Uterus (tissue), 2 donors: ENCODE measurements at regions not wholly inside any gene's neighbourhood (a gene's known extent, or its start where the extent isn't known, plus 50 kb on each side); places are given as distances from the start of the nearest gene placed in this dataset.

ENCODE experiments used
- CTCF ChIP-seq, 4 experiments: fragments of 200-600 bp in 2 of 4; fragments of 450-650 bp in 2 of 4; sonication (generic) in 2 of 4; IDR thresholded peaks; one replicate each; pipeline ENCODE4 v1.5.1; 2016 to 2019; ENCODE audit warnings: antibody characterized with exemption in 4 of 4, mild to moderate bottlenecking in 2 of 4, moderate library complexity in 1 of 4
- POLR2A ChIP-seq, 2 donors: fragments of 450-650 bp; IDR thresholded peaks; one replicate each; pipeline ENCODE4 v1.6.1; 2016; ENCODE audit warnings: antibody characterized with exemption in 2 of 2, mild to moderate bottlenecking in 1 of 2, moderate library complexity in 1 of 2

GRCh38 chr13:78033509-78033908, 114.9 kb upstream of the EDNRB start:
- TF ChIP-seq CTCF (IDR thresholded peaks at IDR 0.05) (no peak), POLR2A (IDR thresholded peaks at IDR 0.05) (no peak)
